MM.1S (cell line): ENCODE measurements at regions not wholly inside any gene's neighbourhood (a gene's known extent, or its start where the extent isn't known, plus 50 kb on each side); places are given as distances from the start of the nearest gene placed in this dataset.

Source experiments
- DNase-seq: peaks from one replicate; pipeline ENCODE4 v3.0.0-alpha.2; 2015
- H2AFZ ChIP-seq: fragments of 300-600 bp; sonication (generic); 2 replicates; pipeline ENCODE4 v1.6.0; 2016; ENCODE audit warnings: antibody characterized with exemption, low read length
- H3F3A ChIP-seq: fragments of 300-600 bp; sonication (generic); 2 replicates; pipeline ENCODE4 v1.6.1; 2016; ENCODE audit warnings: mild to moderate bottlenecking, antibody characterized with exemption, low read length, moderate library complexity, mixed read lengths; ENCODE audit not compliant: insufficient read depth
- H3K27ac ChIP-seq: fragments of 300-600 bp; sonication (generic); 2 replicates; pipeline ENCODE4 v1.5.1; 2016; ENCODE audit warnings: mild to moderate bottlenecking, low read length
- H3K27me3 ChIP-seq: fragments of 300-600 bp; sonication (generic); replicated peaks from 2 replicates; pipeline ENCODE4 v1.6.0; 2016; ENCODE audit warnings: low read length; ENCODE audit not compliant: insufficient read depth
- H3K36me3 ChIP-seq: fragments of 300-600 bp; sonication (generic); replicated peaks from 2 replicates; pipeline ENCODE4 v1.6.1; 2016; ENCODE audit warnings: mild to moderate bottlenecking, low read length, mixed read lengths; ENCODE audit not compliant: insufficient read depth
- H3K4me1 ChIP-seq: fragments of 300-600 bp; sonication (generic); 2 replicates; pipeline ENCODE4 v1.6.1; 2016; ENCODE audit warnings: low read length, mixed read lengths
- H3K4me2 ChIP-seq: fragments of 300-600 bp; sonication (generic); 2 replicates; pipeline ENCODE4 v1.6.0; 2016; ENCODE audit warnings: low read depth, low read length
- H3K4me3 ChIP-seq: fragments of 300-600 bp; sonication (generic); 2 replicates; pipeline ENCODE4 v1.5.1; 2016; ENCODE audit warnings: low read length, mixed read lengths
- H3K79me2 ChIP-seq: fragments of 300-600 bp; sonication (generic); 2 replicates; pipeline ENCODE4 v1.6.1; 2016; ENCODE audit warnings: mixed run types, low read length, mixed read lengths
- H3K9ac ChIP-seq: fragments of 300-600 bp; sonication (generic); 2 replicates; pipeline ENCODE4 v1.6.1; 2016; ENCODE audit warnings: low read length, mixed read lengths
- H3K9me2 ChIP-seq: fragments of 300-600 bp; sonication (generic); replicated peaks from 2 replicates; pipeline ENCODE4 v1.6.1; 2016; ENCODE audit warnings: mild to moderate bottlenecking, low read length, mixed read lengths; ENCODE audit not compliant: insufficient read depth
- H3K9me3 ChIP-seq: fragments of 300-600 bp; sonication (generic); replicated peaks from 2 replicates; pipeline ENCODE4 v1.6.1; 2016; ENCODE audit warnings: mild to moderate bottlenecking, low read length, mixed read lengths; ENCODE audit not compliant: insufficient read depth
- H4K20me1 ChIP-seq: fragments of 300-600 bp; sonication (generic); 2 replicates; pipeline ENCODE4 v1.6.1; 2016; ENCODE audit warnings: mild to moderate bottlenecking, low read length, moderate library complexity, mixed read lengths; ENCODE audit not compliant: insufficient read depth
- EZH2 ChIP-seq: fragments of 300-600 bp; sonication (generic); optimal IDR thresholded peaks from 2 replicates; pipeline ENCODE3; 2017; ENCODE audit warnings: low read depth, mild to moderate bottlenecking, antibody characterized with exemption, low read length, mixed read lengths
- EZH2phosphoT487 ChIP-seq: fragments of 300-600 bp; sonication (generic); IDR thresholded peaks from 2 replicates; pipeline ENCODE4 v1.6.1; 2018; ENCODE audit warnings: antibody characterized with exemption, low read length
- TF ChIP-seq, protein P1 (sequence below): fragments of 300-600 bp; sonication (generic); IDR thresholded peaks from 2 replicates; pipeline ENCODE4 v1.5.1; 2016; ENCODE audit warnings: antibody characterized with exemption, low read length, mixed read lengths

DNA sequence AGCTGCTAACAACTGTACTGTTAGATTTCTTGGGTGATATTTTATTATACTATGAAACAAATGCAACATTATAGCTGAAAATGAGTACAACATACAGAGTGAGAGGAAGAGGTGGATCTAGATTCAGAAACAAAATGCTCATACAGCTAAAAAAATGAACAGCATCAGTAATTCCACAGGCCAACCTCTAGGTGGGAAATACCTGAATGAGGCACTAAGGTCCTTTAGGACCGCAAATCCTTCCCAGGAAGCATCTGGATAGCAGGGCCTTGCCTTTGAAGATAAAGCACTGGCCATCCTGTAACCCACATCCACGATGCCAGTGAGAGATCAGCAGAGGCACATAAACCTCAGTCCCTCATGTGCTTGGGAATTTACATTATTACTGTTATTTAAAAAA, 310.8 kb downstream of the YTHDC2 start:
- no peaks in the 10 kb centered on the region for H3K79me2 ChIP-seq
- H3K36me3 ChIP-seq, result no peaks in the 10 kb centered on the region
- TF ChIP-seq EZH2 (no peak), EZH2phosphoT487 (no peak)
- TF ChIP-seq, protein P1, sequence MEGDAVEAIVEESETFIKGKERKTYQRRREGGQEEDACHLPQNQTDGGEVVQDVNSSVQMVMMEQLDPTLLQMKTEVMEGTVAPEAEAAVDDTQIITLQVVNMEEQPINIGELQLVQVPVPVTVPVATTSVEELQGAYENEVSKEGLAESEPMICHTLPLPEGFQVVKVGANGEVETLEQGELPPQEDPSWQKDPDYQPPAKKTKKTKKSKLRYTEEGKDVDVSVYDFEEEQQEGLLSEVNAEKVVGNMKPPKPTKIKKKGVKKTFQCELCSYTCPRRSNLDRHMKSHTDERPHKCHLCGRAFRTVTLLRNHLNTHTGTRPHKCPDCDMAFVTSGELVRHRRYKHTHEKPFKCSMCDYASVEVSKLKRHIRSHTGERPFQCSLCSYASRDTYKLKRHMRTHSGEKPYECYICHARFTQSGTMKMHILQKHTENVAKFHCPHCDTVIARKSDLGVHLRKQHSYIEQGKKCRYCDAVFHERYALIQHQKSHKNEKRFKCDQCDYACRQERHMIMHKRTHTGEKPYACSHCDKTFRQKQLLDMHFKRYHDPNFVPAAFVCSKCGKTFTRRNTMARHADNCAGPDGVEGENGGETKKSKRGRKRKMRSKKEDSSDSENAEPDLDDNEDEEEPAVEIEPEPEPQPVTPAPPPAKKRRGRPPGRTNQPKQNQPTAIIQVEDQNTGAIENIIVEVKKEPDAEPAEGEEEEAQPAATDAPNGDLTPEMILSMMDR, result no peak
- no peak overlapping the region for H3K27ac ChIP-seq
- no peaks in the 10 kb centered on the region for H3K27me3 ChIP-seq
- no peaks in the 10 kb centered on the region; the same call in 1 of the 2 replicates for H4K20me1 ChIP-seq
- H3K9ac ChIP-seq, result no peak overlapping the region
- DNase-seq, result no peak
- no peaks in the 10 kb centered on the region for H3F3A ChIP-seq
- no peak overlapping the region for H2AFZ ChIP-seq
- no peaks in the 10 kb centered on the region for H3K9me3 ChIP-seq
- no peaks in the 10 kb centered on the region for H3K9me2 ChIP-seq
- no peak overlapping the region for H3K4me2 ChIP-seq
- no peaks in the 10 kb centered on the region for H3K4me1 ChIP-seq
- no peak overlapping the region for H3K4me3 ChIP-seq

DNA sequence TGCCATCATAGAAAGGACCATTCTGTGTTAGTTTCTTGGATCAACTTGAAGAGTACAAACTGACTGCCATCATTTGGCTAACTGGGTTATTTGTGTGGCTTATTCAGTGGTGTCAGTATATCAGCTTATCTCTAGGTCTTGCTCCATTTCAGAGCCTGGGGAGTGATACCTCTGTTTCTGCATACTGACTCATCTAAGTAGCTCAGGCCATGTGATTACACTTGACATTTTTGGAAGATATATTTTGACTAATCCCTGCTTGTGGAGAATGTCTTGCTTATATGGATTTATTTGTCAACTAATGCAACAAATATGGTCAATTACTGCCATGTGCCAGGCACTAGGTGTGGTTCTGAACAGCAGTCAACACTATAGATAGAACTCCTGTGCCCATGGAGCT, 311.7 kb downstream of the YTHDC2 start:
- Histone ChIP-seq H4K20me1 (no peaks in the 10 kb centered on the region; the same call in 1 of the 2 replicates), H3K9ac (no peak overlapping the region), H3K36me3 (no peaks in the 10 kb centered on the region), H3K4me1 (no peaks in the 10 kb centered on the region), H3K4me2 (no peak overlapping the region), H3K9me3 (no peaks in the 10 kb centered on the region), H3K27ac (no peak overlapping the region), H3K79me2 (no peaks in the 10 kb centered on the region), H3K27me3 (no peaks in the 10 kb centered on the region), H2AFZ (no peak overlapping the region), H3K4me3 (no peak overlapping the region), H3K9me2 (no peaks in the 10 kb centered on the region), H3F3A (no peaks in the 10 kb centered on the region)
- DNase-seq, result no peak
- no peak for TF ChIP-seq EZH2
- TF ChIP-seq, protein P1, result no peak
- no peak for TF ChIP-seq EZH2phosphoT487

DNA sequence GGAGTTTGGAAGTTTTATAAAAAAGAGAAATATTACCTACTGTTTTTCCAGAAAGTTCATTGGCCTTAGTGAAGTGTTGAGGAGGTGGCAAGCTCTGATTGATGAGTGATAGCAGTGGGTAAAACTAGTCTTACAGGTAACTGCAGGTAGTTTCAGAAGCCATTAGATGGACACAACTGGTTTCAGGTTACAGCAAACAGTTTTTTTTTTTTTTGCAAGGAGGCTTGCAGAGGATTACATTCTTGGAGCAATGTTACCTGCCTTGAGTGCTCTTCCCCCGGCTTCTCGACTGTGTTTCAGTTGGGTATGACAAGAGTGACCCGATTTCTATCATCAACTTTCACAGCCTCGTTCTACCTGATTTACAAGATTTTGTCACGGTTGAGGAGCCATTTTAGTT, 333.4 kb downstream of the YTHDC2 start:
- DNase-seq, result no peak
- H3K9me2 ChIP-seq, result no peaks in the 10 kb centered on the region
- H3K4me2 ChIP-seq, result no peak overlapping the region
- no peak overlapping the region for H3K27ac ChIP-seq
- H3K27me3 ChIP-seq, result no peaks in the 10 kb centered on the region
- no peaks in the 10 kb centered on the region for H3K4me1 ChIP-seq
- H2AFZ ChIP-seq, result no peak overlapping the region
- H3K9ac ChIP-seq, result no peak overlapping the region
- H3F3A ChIP-seq, result no peaks in the 10 kb centered on the region
- no peaks in the 10 kb centered on the region for H4K20me1 ChIP-seq
- no peaks in the 10 kb centered on the region for H3K9me3 ChIP-seq
- H3K36me3 ChIP-seq, result no peaks in the 10 kb centered on the region
- H3K4me3 ChIP-seq, result no peak overlapping the region
- H3K79me2 ChIP-seq, result no peaks in the 10 kb centered on the region
- TF ChIP-seq EZH2phosphoT487, result no peak

DNA sequence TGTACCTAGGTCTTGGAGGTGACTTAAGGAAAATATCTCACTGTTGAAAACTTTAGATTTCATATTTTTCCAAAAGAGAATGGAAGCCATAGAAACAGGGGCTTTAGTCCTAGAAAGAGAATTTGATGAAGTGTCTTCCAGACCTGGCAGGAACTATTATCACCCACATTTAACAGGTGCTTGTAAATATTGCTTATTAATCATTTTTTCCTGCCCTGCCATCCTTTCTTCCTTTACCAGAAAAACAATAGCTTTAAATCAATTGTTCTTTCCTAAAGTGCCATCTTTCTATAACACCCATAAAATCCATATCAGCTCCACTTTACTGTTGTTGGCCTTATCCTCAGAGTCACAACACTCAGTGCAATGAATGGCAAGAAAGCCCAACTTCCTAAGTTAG, 350.9 kb downstream of the YTHDC2 start:
- H2AFZ ChIP-seq, result no peak overlapping the region
- H3K4me3 ChIP-seq, result no peak overlapping the region
- no peaks in the 10 kb centered on the region for H3K79me2 ChIP-seq
- no peaks in the 10 kb centered on the region for H3F3A ChIP-seq
- no peak overlapping the region for H3K4me2 ChIP-seq
- H3K27me3 ChIP-seq, result no peaks in the 10 kb centered on the region
- no peaks in the 10 kb centered on the region for H3K4me1 ChIP-seq
- no peaks in the 10 kb centered on the region for H3K9me3 ChIP-seq
- no peaks in the 10 kb centered on the region for H3K36me3 ChIP-seq
- TF ChIP-seq EZH2phosphoT487 (no peak), EZH2 (no peak)
- TF ChIP-seq, protein P1, result no peak
- DNase-seq, result no peak
- no peak overlapping the region for H3K27ac ChIP-seq
- no peak overlapping the region for H3K9ac ChIP-seq
- H3K9me2 ChIP-seq, result no peaks in the 10 kb centered on the region
- H4K20me1 ChIP-seq, result no peaks in the 10 kb centered on the region
